Right cardiac atrium (tissue), 5 donors: ENCODE measurements at regions not wholly inside any gene's neighbourhood (a gene's known extent, or its start where the extent isn't known, plus 50 kb on each side); places are given as distances from the start of the nearest gene placed in this dataset.
"Not testable (repeated sequence)": the region's sequence is repeated elsewhere in the genome, so short reads cannot be mapped to it uniquely, and the experiment has no call there.

ENCODE experiments used
- ATAC-seq, 2 donors: fragments of 200-7000 bp; cut with Tn5 transposase; one replicate each; pipeline versions ENCODE4 v1.8.0 to v1.9.1; 2020; ENCODE audit warnings: moderate library complexity in 2 of 2, mild to moderate bottlenecking in 1 of 2
- DNase-seq, 3 donors: peaks; one replicate each; pipeline ENCODE4 v3.0.0-alpha.2; 2020
- H3K27ac ChIP-seq: one replicate; pipeline ENCODE4 v1.5.1; 2013; ENCODE audit warnings: mild to moderate bottlenecking, low read length, control low read depth, moderate library complexity
- H3K27me3 ChIP-seq: one replicate; pipeline ENCODE4 v1.6.1; 2013; ENCODE audit not compliant: control insufficient read depth, insufficient read depth
- H3K4me1 ChIP-seq: one replicate; pipeline ENCODE4 v1.6.1; 2013; ENCODE audit warnings: low read length; ENCODE audit not compliant: control insufficient read depth, insufficient read depth
- H3K4me3 ChIP-seq: one replicate; pipeline ENCODE4 v1.5.1; 2013; ENCODE audit warnings: low read length, control low read depth
- H3K9me3 ChIP-seq: one replicate; pipeline ENCODE4 v1.6.1; 2013; ENCODE audit warnings: low read length; ENCODE audit not compliant: control insufficient read depth
- WGBS: extraction: QIAGEN DNeasy Blood & Tissue Kit; methylation state at CpG from one replicate; pipeline ENCODE4 v1.1.7; 2013; 5-methylcytosine and 5-hydroxymethylcytosine counted together
- intact Hi-C, 4 donors: fragments of 100-400 bp; cut with DNase I; formaldehyde crosslinking; loops; one replicate each; pipeline versions ENCODE4 v1.11.0 to v1.14.0; 2022 to 2023
- donor health status: healthy with polysubstance abuse.
- donor health status: DM: no; HTN: yes; CAD: no.
- donor health status: DM: no; HTN: no; CAD: no.
- donor health status: DM: no; HTN: yes; CAD: no; lungs with severe emphysema.
- donor health status: DM: yes; HTN: yes; CAD: no.

GRCh38 chr12:34226044-34226443 lies 203.7 kb downstream of the ALG10 start:
- intact Hi-C loops, ATAC-seq, H3K9me3 ChIP-seq: not testable (repeated sequence)

GRCh38 chr12:34228046-34228445 lies 205.8 kb downstream of the ALG10 start:
- DNase-seq, H3K27me3 ChIP-seq, H3K4me3 ChIP-seq, H3K27ac ChIP-seq, H3K4me1 ChIP-seq, ATAC-seq, H3K9me3 ChIP-seq, intact Hi-C loops: not testable (repeated sequence)
- 55% methylated on average over 3 of the region's 3 CpGs for WGBS

More at GRCh38 chr12:34226044-34226443, 203.7 kb downstream of the ALG10 start:
- H3K27me3 ChIP-seq, H3K27ac ChIP-seq, H3K4me3 ChIP-seq, H3K4me1 ChIP-seq, DNase-seq: not testable (repeated sequence)

- ATAC-seq, intact Hi-C loops, H3K9me3 ChIP-seq, H3K27ac ChIP-seq, H3K27me3 ChIP-seq, H3K4me1 ChIP-seq, DNase-seq, H3K4me3 ChIP-seq: not testable (repeated sequence)
- WGBS = 79% methylated on average over 2 of the region's 2 CpGs
Observed at GRCh38 chr12:34229033-34229432, 206.7 kb downstream of the ALG10 start.

- H3K4me3 ChIP-seq = no peak overlapping the region
- intact Hi-C loops = no loop called here
- DNase-seq (no peak), ATAC-seq (no peak)
- H3K9me3 ChIP-seq = no peaks in the 10 kb centered on the region
- no peaks in the 10 kb centered on the region for H3K27me3 ChIP-seq
- no peaks in the 10 kb centered on the region for H3K4me1 ChIP-seq
- 91% methylated on average over 5 of the region's 5 CpGs for WGBS
- H3K27ac ChIP-seq = no peak overlapping the region
Observed at GRCh38 chr12:34233618-34234017, 211.3 kb downstream of the ALG10 start.

- WGBS = 79% methylated on average over 3 of the region's 3 CpGs
- H3K27ac ChIP-seq = no peak overlapping the region
- DNase-seq (no peak), ATAC-seq (no peak)
- H3K4me3 ChIP-seq = no peak overlapping the region
- intact Hi-C loops = no loop called here
- no peaks in the 10 kb centered on the region for H3K4me1 ChIP-seq
- H3K9me3 ChIP-seq = no peaks in the 10 kb centered on the region
- no peaks in the 10 kb centered on the region for H3K27me3 ChIP-seq
Observed at GRCh38 chr12:34236073-34236472, 213.8 kb downstream of the ALG10 start.

GRCh38 chr12:34244608-34245007 lies 222.3 kb downstream of the ALG10 start:
- 63% methylated on average over 1 of the region's 1 CpG for WGBS

GRCh38 chr12:34249271-34249670 lies 227.0 kb downstream of the ALG10 start:
- no peak overlapping the region for H3K27ac ChIP-seq
- intact Hi-C loops = no loop called here
- no peak for DNase-seq
- no peak overlapping the region for H3K4me3 ChIP-seq
- H3K27me3 ChIP-seq = no peaks in the 10 kb centered on the region
- H3K4me1 ChIP-seq = no peaks in the 10 kb centered on the region
- H3K9me3 ChIP-seq = no peaks in the 10 kb centered on the region
- ATAC-seq = no peak
- 88% methylated on average over 9 of the region's 9 CpGs for WGBS

More at GRCh38 chr12:34244608-34245007, 222.3 kb downstream of the ALG10 start:
- H3K4me1 ChIP-seq = no peaks in the 10 kb centered on the region
- intact Hi-C loops = no loop called here
- ATAC-seq (no peak), DNase-seq (no peak)
- H3K4me3 ChIP-seq = no peak overlapping the region
- no peak overlapping the region for H3K27ac ChIP-seq
- H3K9me3 ChIP-seq = no peaks in the 10 kb centered on the region
- H3K27me3 ChIP-seq = no peaks in the 10 kb centered on the region

GRCh38 chr12:34251879-34252278 lies 229.6 kb downstream of the ALG10 start:
- WGBS = 89% methylated on average over 4 of the region's 4 CpGs
- ATAC-seq, H3K27me3 ChIP-seq, H3K4me3 ChIP-seq, intact Hi-C loops, H3K27ac ChIP-seq, H3K9me3 ChIP-seq, DNase-seq, H3K4me1 ChIP-seq: not testable (repeated sequence)

GRCh38 chr12:34253674-34254073 lies 231.4 kb downstream of the ALG10 start:
- no peak for ATAC-seq
- H3K9me3 ChIP-seq = no peaks in the 10 kb centered on the region
- DNase-seq = no peak
- no peaks in the 10 kb centered on the region for H3K27me3 ChIP-seq
- H3K4me3 ChIP-seq = no peak overlapping the region
- H3K27ac ChIP-seq = no peak overlapping the region
- 65% methylated on average over 4 of the region's 4 CpGs for WGBS
- intact Hi-C loops = no loop called here
- H3K4me1 ChIP-seq = no peaks in the 10 kb centered on the region

GRCh38 chr12:34257093-34257492 lies 234.8 kb downstream of the ALG10 start:
- intact Hi-C loops = no loop called here
- Histone ChIP-seq H3K27ac (no peak overlapping the region), H3K4me1 (no peaks in the 10 kb centered on the region), H3K27me3 (no peaks in the 10 kb centered on the region), H3K9me3 (no peaks in the 10 kb centered on the region), H3K4me3 (no peak overlapping the region)
- DNase-seq (no peak), ATAC-seq (no peak)
- WGBS = 84% methylated on average over 3 of the region's 3 CpGs

GRCh38 chr12:34262140-34262539 lies 239.8 kb downstream of the ALG10 start:
- H3K27ac ChIP-seq, intact Hi-C loops, H3K27me3 ChIP-seq, H3K4me3 ChIP-seq, H3K4me1 ChIP-seq, H3K9me3 ChIP-seq, ATAC-seq, DNase-seq: not testable (repeated sequence)
- 87% methylated on average over 11 of the region's 11 CpGs for WGBS

- H3K27me3 ChIP-seq = no peaks in the 10 kb centered on the region
- DNase-seq (no peak), ATAC-seq (no peak)
- H3K9me3 ChIP-seq = no peaks in the 10 kb centered on the region
- H3K4me3 ChIP-seq = no peak overlapping the region
- intact Hi-C loops = no loop called here
- 77% methylated on average over 14 of the region's 14 CpGs for whole genome bisulfite sequencing
- no peaks in the 10 kb centered on the region for H3K4me1 ChIP-seq
- no peak overlapping the region for H3K27ac ChIP-seq
Observed at GRCh38 chr12:34264110-34264509, 241.8 kb downstream of the ALG10 start.
